K562 (cell line): ENCODE measurements at regions not wholly inside any gene's neighbourhood (a gene's known extent, or its start where the extent isn't known, plus 50 kb on each side); places are given as distances from the start of the nearest gene placed in this dataset.

ENCODE experiments used
- ATAC-seq: fragments of 200-7000 bp; cut with Tn5 transposase; 3 replicates; pipeline ENCODE4 v1.9.1; 2020; ENCODE audit warnings: moderate library complexity
- BruUV-seq: library from RNA; stranded (reverse); fragments of 400-500 nt; replicated peaks from 2 replicates; lab custom pipeline; 2021; lab: Mats Ljungman, UMichigan
- CTCF ChIA-PET: fragments of 300-600 bp; formaldehyde crosslinking; extraction: SDS; loops from one replicate; lab custom pipeline; 2021; ENCODE audit warnings: low intra/inter-chr PET ratio; lab: Yijun Ruan, JAX
- POLR2A ChIA-PET: fragments of 300-600, 350-650 bp; sonication (Branson Sonifier 250); formaldehyde crosslinking; extraction: SDS; loops from one replicate; lab custom pipeline; 2021; ENCODE audit warnings: antibody characterized with exemption, inconsistent platforms; lab: Yijun Ruan, JAX
- DNase-seq, 4 experiments: peaks; one replicate each; pipeline versions ENCODE4 v3.0.0 to v3.0.0-alpha.2; 2011 to 2018; ENCODE audit warnings: low spot score in 3 of 4, mixed read lengths in 3 of 4; ENCODE audit errors: extremely low read depth in 1 of 4
- FAIRE-seq: peaks from 2 replicates; lab custom pipeline; 2011; peaks lifted over from hg19 to GRCh38; lab: Jason Lieb, UNC
- H2AFZ ChIP-seq: 2 replicates; pipeline ENCODE4 v1.6.0; 2011; ENCODE audit warnings: low read depth, low read length, control low read depth, inconsistent platforms
- H3K27ac ChIP-seq: fragments of 200-600 bp; 3 replicates; pipeline ENCODE4 v1.8.0; 2011; ENCODE audit warnings: low read depth, mild to moderate bottlenecking, control low read depth, inconsistent platforms, low read length, moderate library complexity, mixed read lengths; ENCODE audit errors: extremely low read depth
- H3K27me3 ChIP-seq, 2 experiments: fragments of 300-600 bp in 1 of 2; 2 replicates in 1 of 2; 3 replicates in 1 of 2; pipeline versions ENCODE4 v1.6.0 to v1.8.0; 2011; ENCODE audit warnings: inconsistent platforms in 2 of 2, low read length in 2 of 2, mild to moderate bottlenecking in 1 of 2, mixed read lengths in 1 of 2, moderate library complexity in 1 of 2; ENCODE audit not compliant: control insufficient read depth in 2 of 2, insufficient read depth in 2 of 2
- H3K36me3 ChIP-seq: fragments of 300-600 bp; 3 replicates; pipeline ENCODE4 v1.8.0; 2011; ENCODE audit warnings: mild to moderate bottlenecking, low read length, inconsistent platforms; ENCODE audit not compliant: control insufficient read depth, insufficient read depth
- H3K4me1 ChIP-seq, 2 experiments: fragments of 200-600 bp in 1 of 2; replicated peaks in 1 of 2; 2 replicates in 1 of 2; 3 replicates in 1 of 2; pipeline versions ENCODE4 v1.5.1 to v1.8.0; 2011; ENCODE audit warnings: inconsistent platforms in 2 of 2, low read length in 2 of 2, mild to moderate bottlenecking in 1 of 2, mixed read lengths in 1 of 2, moderate library complexity in 1 of 2; ENCODE audit not compliant: control insufficient read depth in 2 of 2, insufficient read depth in 2 of 2
- H3K4me2 ChIP-seq: 2 replicates; pipeline ENCODE4 v1.6.1; 2011; ENCODE audit warnings: low read length, control low read depth, inconsistent platforms, mixed read lengths; ENCODE audit not compliant: insufficient read depth
- H3K4me3 ChIP-seq: fragments of 200-600 bp; sonication (generic), shearing (Covaris generic); 2 replicates; pipeline ENCODE4 v1.5.1; 2016; ENCODE audit warnings: control low read depth, inconsistent platforms
- H3K79me2 ChIP-seq: fragments of 200-600 bp; 3 replicates; pipeline ENCODE4 v1.8.0; 2011; ENCODE audit warnings: low read length, inconsistent platforms; ENCODE audit not compliant: control insufficient read depth, insufficient read depth
- H3K9ac ChIP-seq, 2 experiments: 2 replicates each; pipeline versions ENCODE4 v1.6.0 to v1.6.1; 2011; ENCODE audit warnings: low read depth in 2 of 2, low read length in 2 of 2, control low read depth in 1 of 2, inconsistent platforms in 1 of 2, mild to moderate bottlenecking in 1 of 2, mixed read lengths in 1 of 2; ENCODE audit not compliant: insufficient read depth in 1 of 2
- H3K9me1 ChIP-seq: one replicate; pipeline ENCODE4 v1.6.0; 2011; ENCODE audit warnings: inconsistent platforms, mild to moderate bottlenecking, low read length, moderate library complexity; ENCODE audit not compliant: control insufficient read depth, insufficient read depth
- H3K9me3 ChIP-seq: replicated peaks from 2 replicates; pipeline ENCODE4 v1.5.1; 2011; ENCODE audit warnings: low read depth, low read length, inconsistent platforms; ENCODE audit not compliant: control insufficient read depth, insufficient read depth
- H4K20me1 ChIP-seq: replicated peaks from 2 replicates; pipeline ENCODE4 v1.6.1; 2011; ENCODE audit warnings: low read length, inconsistent platforms, mixed read lengths; ENCODE audit not compliant: control insufficient read depth, insufficient read depth
- AFF1 ChIP-seq, 2 experiments: fragments of 450-650 bp; IDR thresholded peaks; 2 replicates each; pipeline ENCODE4 v1.6.1; 2018; ENCODE audit warnings: mild to moderate bottlenecking in 2 of 2, low read depth in 1 of 2; ENCODE audit not compliant: partially characterized antibody in 2 of 2
- CBFB ChIP-seq: sonication (generic); formaldehyde crosslinking; IDR thresholded peaks from 2 replicates; pipeline ENCODE4 v1.4.0; 2020; ENCODE audit warnings: mild to moderate bottlenecking, missing genetic modification reagents
- DDX20 ChIP-seq: fragments of 450-650 bp; IDR thresholded peaks from 2 replicates; pipeline ENCODE4 v1.6.1; 2016; ENCODE audit warnings: missing genetic modification characterization, low read depth, mild to moderate bottlenecking, missing compliant biosample characterization, moderate library complexity
- E2F5 ChIP-seq: sonication (generic); formaldehyde crosslinking; IDR thresholded peaks from 2 replicates; pipeline ENCODE4 v1.8.0; 2022; ENCODE audit warnings: mild to moderate bottlenecking, missing genetic modification reagents
- ELF2 ChIP-seq: fragments of 250-450 bp; sonication (Bioruptor Pico); IDR thresholded peaks from 2 replicates; pipeline ENCODE4 v1.5.0; 2021; ENCODE audit warnings: mild to moderate bottlenecking
- LEF1 ChIP-seq: fragments of 450-650 bp; IDR thresholded peaks from 2 replicates; pipeline ENCODE4 v1.6.1; 2016; ENCODE audit warnings: mild to moderate bottlenecking
- NKRF ChIP-seq: fragments of 450-650 bp; IDR thresholded peaks from 2 replicates; pipeline ENCODE4 v1.6.1; 2016; ENCODE audit warnings: borderline replicate concordance
- PURB ChIP-seq: sonication (generic); formaldehyde crosslinking; IDR thresholded peaks from 2 replicates; pipeline ENCODE4 v1.9.0; 2021; ENCODE audit warnings: low read depth, mild to moderate bottlenecking, missing genetic modification reagents
- RAD51 ChIP-seq: fragments of 450-650 bp; IDR thresholded peaks from 2 replicates; pipeline ENCODE4 v1.7.1; 2016; ENCODE audit warnings: low read depth, mild to moderate bottlenecking, borderline replicate concordance
- SMARCA4 ChIP-seq: fragments of 450-650 bp; IDR thresholded peaks from 2 replicates; pipeline ENCODE4 v1.6.1; 2016
- SRSF9 ChIP-seq: fragments of 200-400 bp; formaldehyde crosslinking; IDR thresholded peaks from 2 replicates; pipeline ENCODE4 v1.6.1; 2017; ENCODE audit warnings: low read depth, low read length, borderline replicate concordance
- USF1 ChIP-seq: sonication (generic); formaldehyde crosslinking; IDR thresholded peaks from 2 replicates; pipeline ENCODE4 v1.9.0; 2022; ENCODE audit warnings: mild to moderate bottlenecking, missing genetic modification reagents
- ZC3H8 ChIP-seq: fragments of 450-650 bp; IDR thresholded peaks from 2 replicates; pipeline ENCODE4 v1.6.1; 2017
- ZNF512 ChIP-seq: IDR thresholded peaks from 2 replicates; pipeline ENCODE4 v1.6.1; 2016; ENCODE audit warnings: missing genetic modification characterization, missing compliant biosample characterization
- WGBS: fragments of 100-300 bp; shearing (Covaris generic); methylation state at CpG from one replicate; pipeline ENCODE4 v1.1.6; 2016; ENCODE audit warnings: low coverage, mixed read lengths; ENCODE audit not compliant: insufficient coverage; ENCODE audit errors: missing lambda C conversion rate; 5-methylcytosine and 5-hydroxymethylcytosine counted together
- in situ Hi-C: fragments of 300-500 bp; cut with MboI; formaldehyde crosslinking; loops from 4 replicates; pipeline ENCODE4 v1.15.0; 2018; ENCODE audit warnings: inconsistent platforms, mixed read lengths
- intact Hi-C: fragments of 100-400 bp; cut with micrococcal nuclease; formaldehyde crosslinking; loops from 2 replicates; pipeline ENCODE4 v1.14.2; 2022

GRCh38 chr1:4227986-4228385, 327.9 kb upstream of the C1orf174 start:
- H3K4me1 ChIP-seq: peaks cover 0 to 4% of the 10 kb centered on the region in 2 experiments; a peak in 2 of 5 replicates
- no peak for FAIRE-seq
- ChIA-PET POLR2A (no interaction called here), CTCF (no interaction called here)
- in situ Hi-C loops: no loop called here
- no peak overlapping the region for H3K27ac ChIP-seq
- peak; percentile 43 to 56 (median 50) for DNase-seq
- H3K9me1 ChIP-seq: no peaks in the 10 kb centered on the region
- BruUV-seq: no TSS peak
- H3K9ac ChIP-seq: no peak overlapping the region
- intact Hi-C loops: no loop called here
- H3K9me3 ChIP-seq: no peaks in the 10 kb centered on the region
- H3K79me2 ChIP-seq: no peaks in the 10 kb centered on the region
- WGBS: 2% methylated on average over 15 of the region's 15 CpGs
- H4K20me1 ChIP-seq: no peaks in the 10 kb centered on the region
- no peaks in the 10 kb centered on the region for H3K36me3 ChIP-seq
- ATAC-seq: peak; percentile 98
- H3K27me3 ChIP-seq: peaks cover 3 to 24% of the 10 kb centered on the region in 2 experiments; a peak in 3 of 5 replicates
- no peak overlapping the region for H2AFZ ChIP-seq
- 0 out of 2 replicates have a peak overlapping the region, but pooled peaks have one; percentile 0 for H3K4me2 ChIP-seq
- no peak overlapping the region for H3K4me3 ChIP-seq
- TF ChIP-seq SRSF9: no peak
- TF ChIP-seq ELF2 (CRISPR knock-in tag): no peak
- TF ChIP-seq ZNF512 (tag): no peak
- no peak for TF ChIP-seq DDX20 (tag)
- TF ChIP-seq ZC3H8: no peak
- TF ChIP-seq AFF1 (IDR thresholded peaks at IDR 0.05; ENCODE audit: low read depth in 1 of 2, partially characterized antibody in 2 of 2): no peak
- no peak for TF ChIP-seq PURB (CRISPR knock-in tag)
- no peak for TF ChIP-seq SMARCA4
- TF ChIP-seq NKRF: no peak
- no peak for TF ChIP-seq E2F5 (CRISPR knock-in tag)
- peak; percentile 19; the same call in 1 of the 2 replicates for TF ChIP-seq USF1 (CRISPR knock-in tag)
- TF ChIP-seq RAD51: no peak; the same call in 1 of the 2 replicates
- TF ChIP-seq CBFB (CRISPR knock-in tag): no peak
- TF ChIP-seq LEF1: no peak
